ENCODE measurements at regions not wholly inside any gene's neighbourhood (a gene's known extent, or its start where the extent isn't known, plus 50 kb on each side); places are given as distances from the start of the nearest gene placed in this dataset.
A peak's percentile ranks its signal among the peaks of the same experiment; 100 is the strongest.

DNA sequence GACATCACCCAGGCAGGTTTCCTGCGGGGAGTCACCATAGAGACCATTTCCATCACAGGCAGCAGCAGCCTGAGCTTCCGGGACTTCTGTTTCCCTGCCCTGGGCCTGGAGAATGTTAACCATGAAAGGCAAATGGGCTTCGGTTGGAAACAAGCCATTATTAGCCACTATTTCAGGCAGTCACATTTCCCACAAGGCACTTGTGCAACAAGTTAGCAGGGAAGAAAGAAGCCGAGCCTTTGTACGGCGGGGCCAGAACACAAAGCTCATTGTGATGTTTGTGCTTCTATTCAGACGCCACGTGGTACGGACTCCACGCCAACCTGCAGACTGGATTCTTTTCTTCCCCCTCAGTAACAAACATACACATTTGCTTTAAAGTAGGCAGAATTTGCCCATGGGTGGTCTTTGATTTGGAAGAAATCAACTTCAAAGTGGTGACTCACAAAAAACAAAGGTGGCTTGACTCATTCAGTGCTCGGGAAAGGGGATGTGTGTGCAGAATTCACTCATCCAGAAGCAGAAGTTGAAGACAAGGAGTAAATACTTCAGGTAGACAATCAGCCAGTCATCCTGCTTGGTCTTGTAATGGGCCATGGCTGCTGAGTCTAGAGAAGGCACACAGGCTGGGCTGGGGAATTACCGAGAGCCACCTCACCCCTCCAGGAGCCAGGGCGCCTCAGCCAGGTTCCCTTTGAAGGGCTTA, 154.2 kb upstream of the PRMT8 start:
- DNase-seq (ENCODE audit: low read depth in 6 of 9, low spot score in 9 of 9), result no peak
- Histone ChIP-seq H3K4me3 (ENCODE audit: low read length in 2 of 2) (no peak overlapping the region), H3K27me3 (ENCODE audit: control insufficient read depth in 2 of 2, insufficient read depth in 1 of 2, low read length in 1 of 2) (peaks cover 0 to 13% of the 10 kb centered on the region in 2 donors), H3K27ac (ENCODE audit: low read depth in 1 of 2, low read length in 1 of 2) (no peak overlapping the region), H3K36me3 (ENCODE audit: control insufficient read depth in 2 of 2, insufficient read depth in 2 of 2, low read length in 1 of 2) (no peaks in the 10 kb centered on the region), H3K4me1 (ENCODE audit: control insufficient read depth in 2 of 2, insufficient read depth in 2 of 2, low read length in 2 of 2) (peaks cover 0 to under 1% of the 10 kb centered on the region in 2 donors), H3K9me3 (ENCODE audit: control insufficient read depth in 2 of 2, insufficient read depth in 1 of 2, low read length in 1 of 2) (no peaks in the 10 kb centered on the region)
- 70% methylated on average over 13 of the region's 13 CpGs for WGBS

DNA sequence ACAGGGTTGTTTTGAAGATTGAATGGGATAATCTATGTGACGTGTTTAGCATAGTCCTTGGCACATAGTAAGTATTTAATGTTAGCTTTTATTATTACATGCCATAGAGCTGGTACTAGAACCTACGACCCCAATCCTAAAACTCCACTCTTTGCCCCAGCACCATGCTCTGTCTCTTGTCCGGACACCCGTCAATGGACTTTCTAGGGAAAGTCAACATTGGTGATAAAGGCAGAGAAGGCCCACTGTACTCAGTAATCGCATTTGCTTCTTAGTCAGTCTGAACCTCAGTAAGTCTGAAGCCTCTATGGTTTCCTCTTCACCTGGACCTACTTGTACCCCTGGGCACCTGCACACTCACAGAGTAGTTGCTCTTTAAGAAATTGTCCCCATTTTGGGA, 153.1 kb upstream of the PRMT8 start:
- DNase-seq (ENCODE audit: low read depth in 6 of 9, low spot score in 9 of 9), result no peak
- Histone ChIP-seq H3K4me3 (ENCODE audit: low read length in 2 of 2) (no peak overlapping the region), H3K9me3 (ENCODE audit: control insufficient read depth in 2 of 2, insufficient read depth in 1 of 2, low read length in 1 of 2) (no peaks in the 10 kb centered on the region), H3K36me3 (ENCODE audit: control insufficient read depth in 2 of 2, insufficient read depth in 2 of 2, low read length in 1 of 2) (no peaks in the 10 kb centered on the region), H3K4me1 (ENCODE audit: control insufficient read depth in 2 of 2, insufficient read depth in 2 of 2, low read length in 2 of 2) (peaks cover 0 to 4% of the 10 kb centered on the region in 2 donors), H3K27ac (ENCODE audit: low read depth in 1 of 2, low read length in 1 of 2) (no peak overlapping the region), H3K27me3 (ENCODE audit: control insufficient read depth in 2 of 2, insufficient read depth in 1 of 2, low read length in 1 of 2) (peaks cover 0 to 25% of the 10 kb centered on the region in 2 donors)
- 96% methylated on average over 5 of the region's 5 CpGs for WGBS

DNA sequence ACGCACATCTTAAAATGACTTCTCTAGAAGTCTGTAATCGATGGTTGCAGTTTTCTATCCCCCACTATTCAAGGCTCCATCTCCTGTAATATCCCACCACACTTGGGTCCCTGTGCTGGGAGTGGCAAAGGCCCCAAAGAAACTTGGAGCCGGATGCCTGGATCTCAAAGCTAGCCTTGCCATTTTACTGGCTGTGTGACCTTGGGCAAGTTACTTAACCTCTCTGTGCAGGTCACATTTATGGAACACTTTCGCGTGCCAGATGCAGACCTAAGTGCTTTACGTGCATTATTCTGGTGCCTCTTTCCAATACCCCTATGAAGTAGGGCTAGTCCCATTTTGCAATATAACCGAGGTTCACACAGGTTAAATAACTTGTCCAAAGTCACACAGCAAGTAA, 151.8 kb upstream of the PRMT8 start:
- Histone ChIP-seq H3K4me3 (ENCODE audit: low read length in 2 of 2) (no peak overlapping the region), H3K4me1 (ENCODE audit: control insufficient read depth in 2 of 2, insufficient read depth in 2 of 2, low read length in 2 of 2) (peaks cover 0 to 4% of the 10 kb centered on the region in 2 donors), H3K27me3 (ENCODE audit: control insufficient read depth in 2 of 2, insufficient read depth in 1 of 2, low read length in 1 of 2) (peaks cover 0 to 32% of the 10 kb centered on the region in 2 donors), H3K9me3 (ENCODE audit: control insufficient read depth in 2 of 2, insufficient read depth in 1 of 2, low read length in 1 of 2) (no peaks in the 10 kb centered on the region), H3K36me3 (ENCODE audit: control insufficient read depth in 2 of 2, insufficient read depth in 2 of 2, low read length in 1 of 2) (no peaks in the 10 kb centered on the region), H3K27ac (ENCODE audit: low read depth in 1 of 2, low read length in 1 of 2) (no peak overlapping the region)
- DNase-seq (ENCODE audit: low read depth in 6 of 9, low spot score in 9 of 9), result no peak
- WGBS, result 95% methylated on average over 7 of the region's 7 CpGs

DNA sequence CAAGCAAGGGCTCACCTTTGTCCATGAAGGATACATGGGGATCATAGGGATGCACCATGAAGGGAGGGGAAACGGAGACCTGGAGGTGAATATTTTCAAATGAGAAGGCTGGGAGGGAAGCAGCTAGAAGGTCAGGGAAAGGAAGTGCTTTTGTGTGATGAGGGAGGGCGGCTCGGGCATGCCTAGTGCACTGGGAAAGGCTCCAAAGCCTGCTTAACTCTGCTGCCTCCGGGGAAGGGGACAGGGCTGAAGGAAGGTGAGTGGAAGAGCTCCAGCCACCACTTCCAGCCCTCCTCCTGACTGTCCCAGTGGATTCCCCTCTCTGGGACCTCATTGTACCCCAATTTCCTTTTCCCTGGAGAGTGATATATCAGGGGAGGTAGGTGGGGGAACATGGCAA, 149.4 kb upstream of the PRMT8 start:
- 52% methylated on average over 4 of the region's 4 CpGs for WGBS
- Histone ChIP-seq H3K27me3 (ENCODE audit: control insufficient read depth in 2 of 2, insufficient read depth in 1 of 2, low read length in 1 of 2) (peaks cover 0 to 29% of the 10 kb centered on the region in 2 donors), H3K4me1 (ENCODE audit: control insufficient read depth in 2 of 2, insufficient read depth in 2 of 2, low read length in 2 of 2) (peaks cover 0 to 4% of the 10 kb centered on the region in 2 donors), H3K4me3 (ENCODE audit: low read length in 2 of 2) (no peak overlapping the region), H3K9me3 (ENCODE audit: control insufficient read depth in 2 of 2, insufficient read depth in 1 of 2, low read length in 1 of 2) (no peaks in the 10 kb centered on the region), H3K36me3 (ENCODE audit: control insufficient read depth in 2 of 2, insufficient read depth in 2 of 2, low read length in 1 of 2) (no peaks in the 10 kb centered on the region), H3K27ac (ENCODE audit: low read depth in 1 of 2, low read length in 1 of 2) (no peak overlapping the region)
- DNase-seq (ENCODE audit: low read depth in 6 of 9, low spot score in 9 of 9), result no peak

DNA sequence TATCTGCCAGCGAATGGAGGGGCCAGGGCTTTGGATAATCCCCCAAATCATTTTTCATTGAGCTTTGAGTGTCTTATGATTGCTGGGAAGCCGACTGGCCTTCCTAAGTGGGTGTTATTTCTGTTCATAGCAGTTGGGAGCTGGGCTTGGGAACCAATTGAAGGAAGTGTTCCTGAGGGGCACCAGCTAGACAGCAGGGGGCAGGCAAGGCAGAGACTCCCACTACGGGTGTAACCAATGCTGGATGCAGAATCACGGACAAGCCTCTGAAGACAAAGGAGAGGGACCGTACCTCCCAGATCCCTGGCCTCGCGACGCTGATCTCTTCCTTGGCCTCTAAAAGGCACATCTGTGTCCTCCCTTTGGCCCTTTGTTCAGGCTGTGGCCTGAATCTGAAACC, 149.0 kb upstream of the PRMT8 start:
- Histone ChIP-seq H3K9me3 (ENCODE audit: control insufficient read depth in 2 of 2, insufficient read depth in 1 of 2, low read length in 1 of 2) (no peaks in the 10 kb centered on the region), H3K27ac (ENCODE audit: low read depth in 1 of 2, low read length in 1 of 2) (no peak overlapping the region), H3K36me3 (ENCODE audit: control insufficient read depth in 2 of 2, insufficient read depth in 2 of 2, low read length in 1 of 2) (no peaks in the 10 kb centered on the region), H3K4me1 (ENCODE audit: control insufficient read depth in 2 of 2, insufficient read depth in 2 of 2, low read length in 2 of 2) (peaks cover 0 to 4% of the 10 kb centered on the region in 2 donors), H3K27me3 (ENCODE audit: control insufficient read depth in 2 of 2, insufficient read depth in 1 of 2, low read length in 1 of 2) (peaks cover 0 to 27% of the 10 kb centered on the region in 2 donors), H3K4me3 (ENCODE audit: low read length in 2 of 2) (no peak overlapping the region)
- WGBS, result 29% methylated on average over 8 of the region's 8 CpGs
- peak in 2 of 9 donors; percentile 13 to 22 for DNase-seq (ENCODE audit: low read depth in 6 of 9, low spot score in 9 of 9)

DNA sequence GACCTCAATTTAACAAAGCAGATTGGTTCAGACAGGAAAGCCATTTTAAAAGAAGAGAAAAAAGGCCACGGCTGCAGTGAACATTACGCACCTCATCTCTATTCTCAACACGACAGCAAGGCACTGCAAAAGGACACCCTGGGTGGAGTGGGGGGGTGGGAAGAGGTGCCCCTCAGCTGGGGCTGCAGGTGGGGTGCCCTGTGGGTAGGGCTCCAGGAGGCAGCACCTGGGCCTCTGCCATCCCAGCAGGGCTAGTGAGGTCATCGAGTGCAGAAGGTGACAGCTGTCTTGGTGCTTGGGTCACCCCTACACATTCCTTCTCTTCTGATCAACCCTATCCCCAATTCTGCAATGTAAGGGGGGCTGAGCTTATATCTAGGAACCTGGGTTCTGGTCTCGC, 142.9 kb upstream of the PRMT8 start:
- H3K27ac ChIP-seq (ENCODE audit: low read depth in 1 of 2, low read length in 1 of 2), result no peak overlapping the region
- H3K4me3 ChIP-seq (ENCODE audit: low read length in 2 of 2), result no peak overlapping the region
- no peaks in the 10 kb centered on the region for H3K9me3 ChIP-seq (ENCODE audit: control insufficient read depth in 2 of 2, insufficient read depth in 1 of 2, low read length in 1 of 2)
- no peak for DNase-seq (ENCODE audit: low read depth in 6 of 9, low spot score in 9 of 9)
- no peaks in the 10 kb centered on the region for H3K4me1 ChIP-seq (ENCODE audit: control insufficient read depth in 2 of 2, insufficient read depth in 2 of 2, low read length in 2 of 2)
- peaks cover 0 to 8% of the 10 kb centered on the region in 2 donors for H3K27me3 ChIP-seq (ENCODE audit: control insufficient read depth in 2 of 2, insufficient read depth in 1 of 2, low read length in 1 of 2)
- WGBS, result 92% methylated on average over 5 of the region's 5 CpGs
- H3K36me3 ChIP-seq (ENCODE audit: control insufficient read depth in 2 of 2, insufficient read depth in 2 of 2, low read length in 1 of 2), result no peaks in the 10 kb centered on the region

DNA sequence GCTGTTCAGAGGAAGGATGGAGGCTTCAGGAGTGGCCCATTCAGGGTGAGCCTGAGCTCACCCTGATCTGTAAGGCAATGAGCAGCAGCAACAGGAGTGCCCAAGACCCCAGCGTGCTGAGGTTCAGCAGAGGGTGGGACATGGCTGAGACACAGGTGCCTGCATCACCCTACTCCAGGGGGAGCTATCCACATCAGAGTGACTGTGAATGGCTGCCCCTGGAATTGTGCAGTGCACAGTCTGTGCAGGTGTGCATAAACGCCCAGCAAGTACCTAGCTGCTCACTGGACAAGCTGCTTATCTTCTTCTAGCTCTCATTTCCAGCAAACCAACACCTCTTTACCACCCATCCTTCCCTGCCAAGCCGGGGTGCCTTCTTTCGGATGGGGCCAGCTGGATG, 140.6 kb upstream of the PRMT8 start:
- no peaks in the 10 kb centered on the region for H3K9me3 ChIP-seq (ENCODE audit: control insufficient read depth in 2 of 2, insufficient read depth in 1 of 2, low read length in 1 of 2)
- DNase-seq (ENCODE audit: low read depth in 6 of 9, low spot score in 9 of 9), result no peak
- H3K27me3 ChIP-seq (ENCODE audit: control insufficient read depth in 2 of 2, insufficient read depth in 1 of 2, low read length in 1 of 2), result peaks cover 0 to 6% of the 10 kb centered on the region in 2 donors
- no peaks in the 10 kb centered on the region for H3K4me1 ChIP-seq (ENCODE audit: control insufficient read depth in 2 of 2, insufficient read depth in 2 of 2, low read length in 2 of 2)
- WGBS, result 83% methylated on average over 4 of the region's 4 CpGs
- no peak overlapping the region for H3K27ac ChIP-seq (ENCODE audit: low read depth in 1 of 2, low read length in 1 of 2)
- H3K36me3 ChIP-seq (ENCODE audit: control insufficient read depth in 2 of 2, insufficient read depth in 2 of 2, low read length in 1 of 2), result no peaks in the 10 kb centered on the region
- no peak overlapping the region for H3K4me3 ChIP-seq (ENCODE audit: low read length in 2 of 2)

DNA sequence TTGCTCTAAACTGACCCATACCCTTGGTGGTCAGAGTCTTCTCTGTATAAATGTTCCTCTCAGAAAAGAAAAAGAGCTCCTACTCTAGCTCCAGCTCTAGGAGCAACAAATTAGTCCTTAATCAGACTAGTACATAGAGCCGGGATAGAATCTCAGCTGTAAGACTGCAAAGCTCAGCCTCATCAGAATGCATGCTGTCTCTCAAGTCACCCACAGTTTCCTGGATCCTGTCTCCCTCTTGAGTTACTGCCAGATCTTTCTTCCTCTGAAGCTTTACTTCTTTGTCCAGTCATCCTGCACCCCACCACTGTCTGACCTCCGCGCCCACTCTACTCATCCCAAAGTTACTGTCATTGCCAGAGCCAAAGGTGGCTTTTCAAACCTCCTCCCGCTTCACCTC, 139.3 kb upstream of the PRMT8 start:
- no peak overlapping the region for H3K27ac ChIP-seq (ENCODE audit: low read depth in 1 of 2, low read length in 1 of 2)
- no peak for DNase-seq (ENCODE audit: low read depth in 6 of 9, low spot score in 9 of 9)
- H3K36me3 ChIP-seq (ENCODE audit: control insufficient read depth in 2 of 2, insufficient read depth in 2 of 2, low read length in 1 of 2), result no peaks in the 10 kb centered on the region
- 81% methylated on average over 4 of the region's 4 CpGs for WGBS
- H3K4me3 ChIP-seq (ENCODE audit: low read length in 2 of 2), result no peak overlapping the region
- H3K4me1 ChIP-seq (ENCODE audit: control insufficient read depth in 2 of 2, insufficient read depth in 2 of 2, low read length in 2 of 2), result no peaks in the 10 kb centered on the region
- H3K9me3 ChIP-seq (ENCODE audit: control insufficient read depth in 2 of 2, insufficient read depth in 1 of 2, low read length in 1 of 2), result no peaks in the 10 kb centered on the region
- peaks cover 0 to 6% of the 10 kb centered on the region in 2 donors for H3K27me3 ChIP-seq (ENCODE audit: control insufficient read depth in 2 of 2, insufficient read depth in 1 of 2, low read length in 1 of 2)

DNA sequence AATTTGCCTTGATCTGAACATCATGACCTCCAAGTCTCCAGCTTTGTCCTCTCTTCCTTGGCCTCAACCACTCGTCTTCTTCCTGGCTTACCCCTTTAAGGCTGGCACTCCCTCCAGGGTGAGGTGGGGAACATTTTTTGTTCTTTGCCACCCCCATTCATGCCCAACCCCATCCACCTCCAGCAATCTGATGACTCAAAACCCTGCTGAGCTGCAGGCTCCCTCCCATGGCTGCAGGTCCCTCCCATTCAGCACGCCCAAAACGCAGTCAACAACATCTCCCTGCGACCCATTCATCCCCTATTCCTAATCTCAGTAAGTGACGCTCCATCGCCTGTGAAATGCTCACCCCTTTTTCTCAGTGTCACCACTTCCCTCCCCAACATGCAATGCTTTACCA, 138.8 kb upstream of the PRMT8 start:
- DNase-seq (ENCODE audit: low read depth in 6 of 9, low spot score in 9 of 9), result no peak
- Histone ChIP-seq H3K27ac (ENCODE audit: low read depth in 1 of 2, low read length in 1 of 2) (no peak overlapping the region), H3K9me3 (ENCODE audit: control insufficient read depth in 2 of 2, insufficient read depth in 1 of 2, low read length in 1 of 2) (no peaks in the 10 kb centered on the region), H3K36me3 (ENCODE audit: control insufficient read depth in 2 of 2, insufficient read depth in 2 of 2, low read length in 1 of 2) (no peaks in the 10 kb centered on the region), H3K27me3 (ENCODE audit: control insufficient read depth in 2 of 2, insufficient read depth in 1 of 2, low read length in 1 of 2) (peaks cover 0 to 6% of the 10 kb centered on the region in 2 donors), H3K4me3 (ENCODE audit: low read length in 2 of 2) (no peak overlapping the region), H3K4me1 (ENCODE audit: control insufficient read depth in 2 of 2, insufficient read depth in 2 of 2, low read length in 2 of 2) (no peaks in the 10 kb centered on the region)
- 89% methylated on average over 6 of the region's 6 CpGs for WGBS
